ENCODE measurements at regions not wholly inside any gene's neighbourhood (a gene's known extent, or its start where the extent isn't known, plus 50 kb on each side); places are given as distances from the start of the nearest gene placed in this dataset.

DNA sequence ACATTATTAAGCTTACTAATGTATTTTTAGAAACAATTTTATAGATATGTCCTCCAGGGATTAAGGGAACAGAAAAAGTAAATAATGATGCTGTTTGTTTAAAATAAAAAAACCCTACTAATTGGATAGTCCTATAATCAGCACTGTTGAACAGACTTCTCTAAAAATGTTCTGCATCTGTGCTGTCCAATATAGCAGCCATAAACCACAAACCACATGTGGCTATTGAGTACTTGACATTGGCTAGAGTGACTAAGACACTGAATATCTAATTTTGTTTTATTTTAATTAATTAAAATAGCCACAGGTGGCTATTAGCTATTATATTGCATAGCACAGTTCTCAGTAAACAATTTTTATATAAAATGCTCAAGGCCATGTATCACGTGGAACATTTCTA, 210.4 kb downstream of the DPY19L2 start:
- CTCF ChIA-PET = no interaction called here

More for the DNA sequence above, 210.4 kb downstream of the DPY19L2 start:
- intact Hi-C loops (cut with micrococcal nuclease) = no loop called here
- Histone ChIP-seq H3K9me3 (replicated peaks; ENCODE audit: control insufficient read depth, insufficient read depth, low read length) (no peaks in the 10 kb centered on the region), H3K9me1 (replicated peaks; ENCODE audit: control insufficient read depth, extremely low read depth, insufficient read depth, low read length) (no peaks in the 10 kb centered on the region), H3K9ac (replicated peaks; ENCODE audit: extremely low read depth, insufficient read depth, low read length) (no peak overlapping the region), H3K79me2 (ENCODE audit: control insufficient read depth, insufficient read depth, low read length) (no peaks in the 10 kb centered on the region), H2AFZ (ENCODE audit: low read depth, low read length) (no peak overlapping the region), H3K27ac (ENCODE audit: insufficient read depth, low read depth, low read length) (no peak overlapping the region), H4K20me1 (replicated peaks; ENCODE audit: control insufficient read depth, extremely low read depth, insufficient read depth, low read length) (no peaks in the 10 kb centered on the region), H3K4me1 (ENCODE audit: control insufficient read depth, extremely low read depth, insufficient read depth, low read length) (no peaks in the 10 kb centered on the region), H3K4me3 (replicated peaks in 1 of 3; ENCODE audit: insufficient read depth in 1 of 3, low read depth in 1 of 3, low read length in 3 of 3) (no peak overlapping the region), H3K4me2 (ENCODE audit: insufficient read depth, low read length) (no peak overlapping the region), H3K36me3 (ENCODE audit: control insufficient read depth in 2 of 2, extremely low read depth in 1 of 2, insufficient read depth in 2 of 2, low read length in 2 of 2) (no peaks in the 10 kb centered on the region), H3K27me3 (ENCODE audit: control insufficient read depth in 2 of 2, insufficient read depth in 2 of 2, low read length in 2 of 2) (no peaks in the 10 kb centered on the region)
- DNase-seq (ENCODE audit: low read depth, low spot score) (no peak), FAIRE-seq (no peak)
- dilution Hi-C loops (cut with MboI; ENCODE audit: extremely low pct_ligation_motif_present, low sequenced_read_pairs) = no loop called here
- POLR2A ChIA-PET = no interaction called here
- TF ChIP-seq, protein P1, sequence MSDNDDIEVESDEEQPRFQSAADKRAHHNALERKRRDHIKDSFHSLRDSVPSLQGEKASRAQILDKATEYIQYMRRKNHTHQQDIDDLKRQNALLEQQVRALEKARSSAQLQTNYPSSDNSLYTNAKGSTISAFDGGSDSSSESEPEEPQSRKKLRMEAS (IDR thresholded peaks at IDR 0.05; ENCODE audit: insufficient read depth, insufficient read length) = no peak
- TF ChIP-seq JUN (IDR thresholded peaks at IDR 0.05; ENCODE audit: borderline replicate concordance, insufficient read depth, insufficient read length, low read depth) = no peak
- no peak for TF ChIP-seq POLR2A (IDR thresholded peaks at IDR 0.05; ENCODE audit: low read depth, low read length)
- no peak for TF ChIP-seq POLR2AphosphoS5 (IDR thresholded peaks at IDR 0.05; ENCODE audit: insufficient read depth, low read depth, low read length)
- TF ChIP-seq, protein P2, sequence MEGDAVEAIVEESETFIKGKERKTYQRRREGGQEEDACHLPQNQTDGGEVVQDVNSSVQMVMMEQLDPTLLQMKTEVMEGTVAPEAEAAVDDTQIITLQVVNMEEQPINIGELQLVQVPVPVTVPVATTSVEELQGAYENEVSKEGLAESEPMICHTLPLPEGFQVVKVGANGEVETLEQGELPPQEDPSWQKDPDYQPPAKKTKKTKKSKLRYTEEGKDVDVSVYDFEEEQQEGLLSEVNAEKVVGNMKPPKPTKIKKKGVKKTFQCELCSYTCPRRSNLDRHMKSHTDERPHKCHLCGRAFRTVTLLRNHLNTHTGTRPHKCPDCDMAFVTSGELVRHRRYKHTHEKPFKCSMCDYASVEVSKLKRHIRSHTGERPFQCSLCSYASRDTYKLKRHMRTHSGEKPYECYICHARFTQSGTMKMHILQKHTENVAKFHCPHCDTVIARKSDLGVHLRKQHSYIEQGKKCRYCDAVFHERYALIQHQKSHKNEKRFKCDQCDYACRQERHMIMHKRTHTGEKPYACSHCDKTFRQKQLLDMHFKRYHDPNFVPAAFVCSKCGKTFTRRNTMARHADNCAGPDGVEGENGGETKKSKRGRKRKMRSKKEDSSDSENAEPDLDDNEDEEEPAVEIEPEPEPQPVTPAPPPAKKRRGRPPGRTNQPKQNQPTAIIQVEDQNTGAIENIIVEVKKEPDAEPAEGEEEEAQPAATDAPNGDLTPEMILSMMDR (IDR thresholded peaks at IDR 0.05; ENCODE audit: extremely low read depth in 1 of 2, insufficient read depth in 1 of 2, low read depth in 1 of 2, low read length in 2 of 2) = no peak
- TF ChIP-seq MYC (IDR thresholded peaks at IDR 0.05; ENCODE audit: low read depth, low read length) = no peak
- no peak for TF ChIP-seq GATA2 (IDR thresholded peaks at IDR 0.05; ENCODE audit: insufficient read depth, insufficient read length, low read depth, low read length)
- TF ChIP-seq FOS (IDR thresholded peaks at IDR 0.05; ENCODE audit: borderline replicate concordance, insufficient read depth, low read length) = no peak
- no peak for TF ChIP-seq EZH2 (IDR thresholded peaks at IDR 0.05; ENCODE audit: borderline replicate concordance, low read depth, low read length, severe bottlenecking)
- no TSS peak for BruUV-seq (replicated peaks)

Measured in endothelial cell of umbilical vein (primary cell).